Forelimb muscle (tissue), 1 donor: ENCODE measurements at regions not wholly inside any gene's neighbourhood (a gene's known extent, or its start where the extent isn't known, plus 50 kb on each side); places are given as distances from the start of the nearest gene placed in this dataset.

Experiments
- DNase-seq: peaks from one replicate; pipeline ENCODE4 v3.0.0-alpha.2; 2013; ENCODE audit warnings: low read depth

DNA sequence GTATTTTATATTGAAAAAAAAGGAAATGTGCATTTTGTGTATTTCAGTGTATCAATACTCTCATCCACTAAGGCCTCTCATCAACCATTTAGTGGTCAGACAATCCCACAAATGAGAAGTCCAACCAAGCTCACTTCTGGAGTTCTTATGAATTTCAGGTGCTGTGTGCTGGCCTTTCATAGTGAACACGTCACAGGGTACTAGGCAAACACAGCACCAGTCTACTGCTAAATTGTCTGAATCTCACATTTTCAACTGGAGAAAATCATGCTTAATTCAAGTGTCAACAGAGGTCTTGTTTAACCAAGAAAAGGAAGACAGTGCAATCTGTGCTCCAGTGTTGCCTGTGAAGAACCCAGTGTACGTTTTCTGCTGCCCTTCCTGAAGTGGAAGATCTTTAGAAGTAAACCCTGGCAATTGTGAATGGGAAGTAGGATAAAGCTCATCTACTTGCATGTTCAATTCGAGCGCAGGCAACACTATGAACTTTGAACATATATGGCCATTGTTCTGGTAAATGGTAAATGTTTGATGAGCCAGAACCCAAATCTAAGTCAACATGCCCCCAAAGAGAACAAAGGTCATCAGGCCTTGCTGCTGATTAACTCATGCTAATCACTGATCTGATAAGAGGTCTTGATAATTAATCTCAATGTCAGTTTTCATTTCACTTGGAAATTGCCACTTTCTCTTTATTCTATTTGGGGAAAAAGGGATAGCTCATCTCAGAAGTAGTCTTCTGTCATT, 439.2 kb upstream of the SOX9 start:
- DNase-seq, result no peak

DNA sequence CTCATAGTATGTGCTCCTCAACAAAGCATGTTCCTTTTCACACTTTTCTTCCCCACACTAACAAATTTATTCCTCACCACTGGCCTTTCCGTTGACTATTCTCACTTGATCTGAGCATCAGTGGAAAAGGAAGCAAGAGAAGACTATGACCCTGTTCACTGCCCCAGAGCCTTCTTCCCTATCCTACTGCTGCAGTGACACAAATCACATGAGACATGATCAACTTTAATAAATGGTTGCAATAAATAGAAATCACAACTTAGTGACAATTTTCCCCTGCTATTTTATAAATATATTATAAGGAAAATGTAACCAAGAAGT, 438.7 kb upstream of the SOX9 start:
- no peak for DNase-seq

DNA sequence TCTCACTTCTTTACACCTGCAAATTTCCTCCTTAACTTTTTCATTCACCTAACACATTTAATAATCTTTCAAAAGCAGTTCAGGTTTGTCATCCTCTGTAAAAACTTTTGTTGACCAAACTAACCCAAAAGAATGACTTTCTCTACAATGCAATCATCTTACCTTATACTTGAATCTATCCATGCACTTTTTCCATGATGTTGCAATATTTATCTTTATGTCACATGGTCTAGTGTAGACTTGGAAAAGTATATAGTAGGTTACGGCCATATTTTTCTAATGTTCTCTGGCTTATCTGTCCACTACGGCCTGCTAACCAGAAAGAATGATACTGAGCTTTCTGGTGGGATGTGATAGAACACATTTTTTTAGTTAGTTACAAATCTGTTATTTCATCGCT, 431.0 kb upstream of the SOX9 start:
- no peak for DNase-seq

DNA sequence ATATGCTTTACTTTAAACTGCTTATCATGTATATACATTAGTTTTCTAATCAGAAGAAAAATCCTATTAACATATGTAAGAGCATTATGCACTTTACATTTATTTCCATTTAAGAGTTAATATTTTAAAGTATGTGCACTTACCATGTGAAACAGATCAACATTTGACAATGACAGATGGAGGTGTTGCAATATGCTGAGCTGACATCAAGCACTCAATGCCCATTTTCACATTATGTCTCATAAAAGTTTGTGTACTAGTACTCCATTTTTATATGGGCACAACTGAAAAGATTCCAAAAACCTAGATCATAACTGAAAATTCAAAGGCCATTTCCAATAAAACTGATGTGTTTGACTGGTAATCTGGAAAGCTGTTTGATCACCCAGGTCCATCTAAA, 420.9 kb upstream of the SOX9 start:
- no peak for DNase-seq

DNA sequence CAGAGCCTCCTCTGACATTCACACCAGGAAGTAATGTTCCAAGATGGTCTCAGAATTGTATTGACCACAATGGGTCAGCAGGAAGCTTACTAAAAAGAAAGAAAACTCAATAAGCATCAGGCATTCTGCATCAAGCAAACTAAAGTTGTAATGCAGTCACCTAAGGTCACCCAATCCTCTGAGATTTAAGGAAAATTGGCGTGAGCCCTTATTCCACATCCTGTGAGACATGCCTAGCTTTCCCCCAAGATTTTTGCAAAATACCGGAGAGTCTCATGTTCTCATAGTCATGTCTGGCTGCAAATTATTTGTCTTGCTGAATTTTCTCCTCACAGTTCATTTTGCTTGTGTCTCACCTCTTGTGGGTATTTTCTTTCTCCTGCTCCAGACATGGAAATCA, 417.1 kb upstream of the SOX9 start:
- DNase-seq, result no peak

DNA sequence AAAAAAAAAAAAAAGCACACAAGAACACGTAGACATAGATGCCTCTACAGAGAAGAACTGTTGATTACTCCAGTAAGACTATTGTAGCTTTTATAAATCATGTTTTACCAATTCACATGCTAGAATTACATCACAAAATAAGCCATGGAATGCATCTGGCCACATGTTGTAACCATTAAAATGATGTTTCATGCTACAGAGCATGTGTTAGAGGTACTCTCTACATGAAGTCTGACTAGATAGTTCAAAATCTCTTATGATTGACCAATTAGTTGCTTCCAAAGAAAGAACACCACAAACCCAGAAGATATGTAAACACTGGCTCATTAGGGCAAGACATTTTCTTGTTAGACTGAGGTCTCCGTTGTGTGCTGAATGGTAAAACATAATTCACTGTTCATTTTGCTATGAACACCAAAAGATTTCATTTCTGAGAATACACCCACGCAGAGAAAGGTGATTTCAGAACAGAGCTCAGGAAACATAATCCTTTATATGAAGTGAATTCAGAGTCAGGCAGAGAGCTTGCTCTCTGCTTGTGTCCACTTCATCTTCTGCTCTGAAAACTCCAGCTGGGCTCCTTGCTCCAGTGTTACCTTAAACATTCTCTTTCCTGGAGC, 411.4 kb upstream of the SOX9 start:
- no peak for DNase-seq

DNA sequence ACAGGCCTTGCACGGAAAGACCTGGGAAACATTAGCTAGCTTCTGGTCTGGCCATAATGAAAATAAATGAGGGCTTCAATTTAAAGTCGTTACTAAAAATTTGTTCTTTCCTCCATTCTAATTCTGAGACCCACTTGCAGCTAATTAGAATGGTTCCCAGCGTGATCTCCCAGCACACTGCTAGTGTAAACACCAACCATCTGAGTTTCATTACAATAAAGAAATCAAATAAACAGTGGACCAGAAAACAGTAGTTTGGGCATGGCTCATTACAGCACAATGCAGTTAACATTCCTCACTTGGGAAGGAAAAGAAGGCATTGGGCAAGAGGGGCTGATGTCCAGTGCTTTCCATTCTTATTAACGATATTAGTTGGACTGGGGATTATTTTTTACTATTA, 410.9 kb upstream of the SOX9 start:
- DNase-seq, result no peak

DNA sequence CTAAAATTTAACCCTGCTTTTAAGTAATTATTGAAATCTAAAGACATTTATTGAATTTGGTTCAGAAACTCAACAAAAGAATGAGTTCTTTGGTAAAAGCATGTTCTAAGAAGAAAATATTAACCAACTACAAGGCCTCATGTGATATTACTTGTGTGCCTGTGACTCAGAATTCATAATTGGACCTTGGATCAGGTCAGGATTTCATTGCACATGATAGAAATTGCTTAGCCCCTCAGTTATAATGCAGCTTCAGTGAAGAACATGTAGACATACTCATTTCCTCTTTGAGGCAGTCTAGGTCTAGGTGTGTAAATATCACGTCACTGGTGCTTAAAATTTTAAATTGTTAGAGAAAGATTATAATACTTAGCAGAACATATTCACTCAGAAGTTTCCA, 410.0 kb upstream of the SOX9 start:
- DNase-seq, result no peak

DNA sequence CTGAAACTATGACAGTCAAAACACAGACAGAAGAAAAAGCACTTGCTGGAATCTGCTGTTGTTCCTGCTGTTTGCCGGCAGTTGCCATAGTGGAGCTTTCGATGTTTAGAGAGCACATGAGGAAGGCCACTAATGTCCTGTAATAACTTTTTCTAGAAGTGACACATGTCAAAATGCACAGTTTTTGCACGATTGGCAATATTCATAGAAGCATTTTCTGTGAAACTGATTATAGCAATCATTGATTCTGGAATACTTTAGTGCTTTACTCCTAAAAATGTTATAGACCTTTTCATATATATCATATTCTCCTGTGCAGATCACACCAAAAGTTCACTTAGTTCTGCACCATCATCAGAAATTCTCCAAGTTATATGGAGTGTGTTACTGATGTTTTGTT, 407.0 kb upstream of the SOX9 start:
- DNase-seq, result no peak

DNA sequence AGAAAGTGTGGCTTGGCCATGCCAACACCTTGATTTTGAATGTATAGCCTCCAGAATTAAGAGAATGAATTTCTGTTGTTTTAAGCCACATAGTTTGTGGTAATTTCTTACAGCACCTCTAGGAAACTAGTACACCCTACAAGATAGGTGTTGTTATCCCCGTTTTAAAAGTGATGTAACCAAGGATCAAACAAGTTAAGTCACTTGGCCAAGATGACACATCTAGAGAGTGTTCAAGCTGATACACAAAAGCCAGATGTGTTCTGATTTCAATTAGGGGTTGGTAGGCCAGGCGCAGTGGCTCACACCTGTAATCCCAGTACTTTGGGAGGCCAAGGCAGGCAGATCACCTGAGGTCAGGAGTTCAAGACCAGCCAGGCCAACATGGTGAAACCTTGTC, 396.5 kb upstream of the SOX9 start:
- DNase-seq, result no peak

DNA sequence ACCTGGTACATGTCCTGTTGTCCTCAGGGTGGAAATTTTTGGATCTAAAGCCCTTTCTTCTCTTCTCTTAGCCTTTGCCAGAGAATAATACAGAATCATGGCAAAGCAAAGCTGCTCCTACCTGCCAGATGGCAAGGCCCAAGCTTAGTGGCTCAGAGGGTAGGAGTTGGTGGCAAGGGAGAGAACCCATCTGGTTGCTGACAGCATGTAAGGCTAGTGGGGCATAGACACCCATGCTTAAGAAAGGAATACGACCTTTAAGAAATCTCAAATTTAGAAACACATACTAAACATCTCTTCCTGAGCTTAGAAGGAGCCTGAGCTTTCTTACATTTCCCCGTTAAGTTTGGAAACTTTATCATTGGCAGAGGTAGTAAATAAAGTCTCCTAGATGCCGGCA, 395.0 kb upstream of the SOX9 start:
- DNase-seq, result no peak

DNA sequence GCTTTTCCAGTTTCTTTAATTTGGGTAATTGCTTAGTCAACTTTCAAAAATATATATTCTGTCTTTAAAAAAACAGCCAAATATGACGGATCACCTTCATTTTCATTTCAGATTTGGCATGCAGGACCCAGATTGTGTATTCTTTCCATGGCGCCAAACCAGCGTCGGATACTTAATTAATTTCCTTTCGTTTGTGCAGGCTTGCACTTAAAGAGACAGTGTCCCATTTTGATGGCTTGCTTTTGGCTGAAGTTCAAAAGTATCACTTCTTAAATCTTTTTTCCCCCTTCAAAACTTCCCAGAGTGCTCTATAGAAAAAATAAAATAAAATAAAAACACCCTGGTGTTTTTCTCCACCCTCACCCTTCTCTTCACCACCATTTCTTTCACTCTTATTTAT, 394.5 kb upstream of the SOX9 start:
- DNase-seq, result no peak

DNA sequence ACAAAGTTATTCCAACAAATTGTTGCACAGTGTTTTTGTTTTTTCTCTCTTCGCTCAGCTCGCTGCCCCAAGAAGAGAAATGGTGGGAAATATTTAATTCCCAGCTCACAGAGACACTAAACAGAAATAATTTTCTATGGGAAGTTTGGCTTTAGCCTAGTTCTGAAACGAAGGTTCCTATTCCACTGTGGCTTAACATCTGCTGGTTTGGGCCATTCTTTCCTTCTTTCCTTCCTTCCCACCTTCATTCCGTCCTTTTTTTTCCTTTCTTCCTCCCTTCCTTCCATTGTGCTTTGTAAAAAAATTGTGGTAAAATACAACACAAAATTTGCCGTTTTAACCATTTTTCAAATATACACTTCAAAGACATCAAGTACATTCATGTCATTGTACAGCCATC, 393.5 kb upstream of the SOX9 start:
- no peak for DNase-seq

DNA sequence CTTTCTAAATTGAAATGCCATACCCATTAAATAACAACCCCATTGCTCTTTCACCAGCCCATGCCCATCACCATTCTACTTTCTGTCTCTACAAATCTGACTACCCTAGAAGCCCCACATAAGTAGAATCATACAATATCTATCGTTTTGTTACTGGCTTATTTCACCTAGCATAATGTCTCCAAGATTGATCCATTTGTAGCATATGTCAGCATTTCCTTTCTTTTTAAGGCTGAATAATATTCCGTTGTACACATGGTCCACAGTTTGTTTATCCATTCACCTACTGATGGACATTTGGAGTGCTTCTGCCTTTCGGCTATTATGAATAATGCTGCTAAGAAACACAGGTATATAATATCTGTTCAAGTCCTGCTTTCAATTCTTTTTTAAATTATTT, 393.1 kb upstream of the SOX9 start:
- DNase-seq, result no peak

DNA sequence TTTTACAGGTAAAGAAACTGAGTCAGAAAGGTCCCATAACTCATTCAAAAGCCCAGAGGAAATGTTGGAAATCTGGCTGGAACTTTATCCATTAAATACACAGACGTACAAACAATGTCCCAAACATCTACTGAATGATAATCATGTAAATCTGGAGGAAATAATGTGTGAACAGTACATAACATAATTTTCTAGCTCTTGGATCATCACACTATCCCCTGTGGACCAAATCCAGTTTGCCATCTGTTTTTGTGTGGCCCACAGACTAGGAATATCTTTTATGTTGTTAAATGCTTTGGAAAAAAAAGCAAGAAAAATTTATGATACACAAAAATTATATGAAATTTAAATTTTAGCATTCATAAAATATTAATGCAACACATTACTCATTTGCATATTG, 389.9 kb upstream of the SOX9 start:
- no peak for DNase-seq

DNA sequence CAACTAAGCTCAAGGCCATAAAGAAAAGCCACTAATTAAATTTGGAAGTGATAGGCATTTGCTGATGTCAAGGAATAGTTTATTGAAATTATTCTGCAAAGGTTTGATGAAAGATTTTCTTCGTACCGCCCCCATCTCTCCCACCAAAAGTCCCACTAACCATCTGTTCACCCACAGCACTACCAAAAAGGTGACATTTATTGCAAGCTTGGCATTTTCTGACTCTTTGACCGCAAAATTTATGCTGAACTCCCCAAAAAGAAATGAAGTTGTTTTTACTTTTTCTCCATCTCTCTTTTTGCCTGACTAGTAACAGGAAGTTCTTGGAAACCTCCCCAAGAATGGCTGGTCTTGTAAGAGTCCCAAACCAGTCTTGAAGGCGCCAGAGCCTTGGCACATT, 384.9 kb upstream of the SOX9 start:
- DNase-seq, result no peak

DNA sequence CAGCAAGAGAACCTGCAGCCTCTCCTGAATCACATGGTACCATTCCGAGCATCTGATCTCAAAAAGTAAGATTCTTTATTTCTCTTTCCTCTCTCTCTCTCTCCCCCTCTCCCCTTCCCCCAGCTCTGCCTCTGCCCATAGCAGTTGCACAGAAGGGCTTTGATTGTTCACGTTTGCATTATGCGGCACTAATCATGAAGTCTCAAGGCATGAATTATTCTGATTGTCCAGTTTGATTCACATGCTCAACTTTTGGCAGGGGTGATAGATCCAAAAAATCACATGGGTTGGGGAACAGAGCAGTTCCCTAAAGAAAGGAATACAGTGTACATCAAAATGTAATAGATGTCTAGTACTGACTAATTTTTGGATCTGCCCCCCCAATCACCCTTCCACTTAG, 380.0 kb upstream of the SOX9 start:
- no peak for DNase-seq

DNA sequence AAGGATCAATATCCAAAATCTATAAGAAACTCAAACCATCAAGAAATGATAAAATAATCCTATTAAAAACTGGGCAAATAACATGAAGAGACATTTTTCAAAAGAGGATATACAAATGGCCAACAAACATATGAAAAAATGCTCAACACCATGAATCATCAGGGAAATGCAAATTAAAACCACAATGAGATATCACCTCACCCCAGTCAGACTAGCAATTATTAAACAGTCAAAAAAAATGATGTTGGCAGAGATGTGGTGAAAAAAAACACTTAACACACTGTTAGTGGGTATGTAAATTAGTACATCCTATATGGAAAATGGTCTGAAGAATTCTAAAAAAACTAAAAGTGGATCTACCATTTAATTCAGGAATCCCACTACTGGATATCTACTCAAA, 379.0 kb upstream of the SOX9 start:
- DNase-seq, result no peak

DNA sequence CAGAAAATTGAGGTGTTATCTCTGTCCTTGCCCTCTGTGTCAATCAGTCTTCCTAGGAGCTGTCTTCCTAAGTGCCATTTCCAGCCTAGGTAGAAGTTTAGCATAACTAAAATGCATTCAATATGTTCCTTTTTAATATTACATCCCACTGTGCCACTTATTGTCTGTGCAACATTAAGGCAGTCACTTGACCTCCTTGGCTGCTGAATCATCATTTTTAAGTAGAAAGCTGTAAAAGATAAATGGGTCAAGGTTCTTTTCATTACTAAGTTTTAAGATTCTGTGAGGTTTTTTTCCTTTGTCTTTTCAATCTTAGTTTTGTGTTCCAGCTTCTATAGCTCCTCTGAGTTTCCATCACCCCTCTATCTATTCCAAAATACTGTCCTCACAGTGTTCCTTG, 371.9 kb upstream of the SOX9 start:
- no peak for DNase-seq

DNA sequence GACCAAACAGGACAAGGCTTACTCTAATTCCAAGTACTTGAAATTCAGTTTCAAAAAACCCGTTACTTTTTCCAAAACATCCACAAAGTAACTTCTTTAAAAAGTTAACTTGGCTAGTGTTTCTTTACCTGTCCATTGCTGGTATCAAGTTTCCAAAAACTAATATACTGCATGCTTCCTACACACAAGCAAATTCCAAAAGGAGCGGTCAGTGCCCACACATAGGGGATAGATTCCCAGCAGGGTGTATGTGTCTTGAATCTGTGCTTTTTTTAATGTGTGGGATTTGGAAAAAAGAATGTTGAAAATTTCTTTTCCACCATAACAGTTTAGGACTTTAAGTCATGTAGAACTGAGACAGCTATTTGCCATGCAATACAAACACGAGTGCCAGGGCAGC, 367.8 kb upstream of the SOX9 start:
- no peak for DNase-seq

DNA sequence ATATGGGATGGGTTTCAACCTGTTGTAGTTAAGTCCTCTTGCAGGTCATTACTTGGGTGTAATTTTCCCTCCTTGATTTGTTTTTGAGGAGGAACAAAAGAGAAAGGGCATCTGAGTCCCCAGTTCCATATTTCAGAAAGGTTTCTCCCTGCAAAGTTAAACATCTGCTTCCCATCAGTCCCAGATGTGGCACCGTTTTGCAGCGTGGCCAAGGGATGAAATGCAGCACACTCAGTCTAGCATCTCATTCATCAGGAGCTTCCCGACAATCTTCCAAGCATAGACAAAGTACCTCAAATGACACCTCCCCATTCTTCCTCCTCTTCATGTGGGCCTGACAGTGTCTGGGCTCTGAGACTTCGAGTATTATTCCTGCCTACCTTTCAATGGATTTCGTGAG, 363.7 kb upstream of the SOX9 start:
- no peak for DNase-seq

DNA sequence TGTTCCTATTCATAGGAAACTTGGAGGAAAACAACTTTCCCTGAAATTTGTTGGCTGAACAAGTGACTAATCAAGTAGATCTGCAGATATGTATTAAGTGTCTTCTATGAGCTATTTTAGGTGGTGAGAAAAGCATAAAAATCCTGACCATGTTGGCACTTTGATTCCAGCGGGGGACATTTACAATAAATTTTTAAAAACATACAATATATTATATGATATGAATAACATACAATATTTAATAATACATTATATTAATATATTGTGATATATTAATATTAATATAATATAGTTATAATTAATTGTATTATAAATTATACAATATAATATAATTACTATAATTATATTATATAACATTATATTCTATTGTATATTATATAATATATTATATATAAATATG, 362.9 kb upstream of the SOX9 start:
- DNase-seq, result no peak

DNA sequence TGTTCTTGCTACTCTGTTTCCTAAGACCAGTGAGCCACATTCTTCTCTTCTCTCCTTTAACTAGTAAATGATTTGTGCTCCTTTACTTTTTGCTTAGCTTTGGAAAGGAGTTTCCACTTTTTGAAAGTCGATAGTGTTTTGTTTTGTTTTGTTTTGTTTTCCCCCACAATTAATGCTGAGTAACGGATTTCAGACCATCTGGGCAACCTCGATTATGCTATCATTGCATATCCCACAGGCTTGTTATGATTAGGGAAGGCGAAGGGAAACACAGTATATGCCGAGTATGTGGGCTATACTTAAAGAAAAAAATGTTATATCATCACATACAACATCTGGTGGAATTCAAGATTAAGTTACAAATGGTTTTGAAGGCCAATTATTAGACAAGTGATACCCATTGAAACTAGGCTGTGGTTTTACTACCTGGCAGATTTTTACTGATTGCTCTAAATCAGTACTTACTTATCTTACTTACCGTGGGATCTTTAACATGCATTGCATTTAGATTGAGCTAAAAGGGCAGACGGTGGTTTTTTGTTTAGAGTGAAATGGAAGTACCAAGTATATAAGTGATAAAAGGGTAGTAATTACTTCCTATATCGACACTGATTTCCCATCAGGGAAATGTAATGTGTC, 361.3 kb upstream of the SOX9 start:
- DNase-seq, result no peak
